GM18909 (cell line): ENCODE measurements at regions not wholly inside any gene's neighbourhood (a gene's known extent, or its start where the extent isn't known, plus 50 kb on each side); places are given as distances from the start of the nearest gene placed in this dataset.
"Not testable (repeated sequence)": the region's sequence is repeated elsewhere in the genome, so short reads cannot be mapped to it uniquely, and the experiment has no call there.

Experiments
- ATAC-seq: cut with Tn5 transposase; IDR thresholded peaks from one replicate; pipeline ENCODE4 v1.9.1; 2021; ENCODE audit warnings: mild to moderate bottlenecking; ENCODE audit not compliant: unreplicated experiment, poor library complexity

- ATAC-seq: no peak
Observed at GRCh38 chr4:27442146-27442545, 581.5 kb downstream of the STIM2 start.

GRCh38 chr4:27442661-27443060 is 582.0 kb downstream of the STIM2 start:
- not testable (repeated sequence) for ATAC-seq

DNA sequence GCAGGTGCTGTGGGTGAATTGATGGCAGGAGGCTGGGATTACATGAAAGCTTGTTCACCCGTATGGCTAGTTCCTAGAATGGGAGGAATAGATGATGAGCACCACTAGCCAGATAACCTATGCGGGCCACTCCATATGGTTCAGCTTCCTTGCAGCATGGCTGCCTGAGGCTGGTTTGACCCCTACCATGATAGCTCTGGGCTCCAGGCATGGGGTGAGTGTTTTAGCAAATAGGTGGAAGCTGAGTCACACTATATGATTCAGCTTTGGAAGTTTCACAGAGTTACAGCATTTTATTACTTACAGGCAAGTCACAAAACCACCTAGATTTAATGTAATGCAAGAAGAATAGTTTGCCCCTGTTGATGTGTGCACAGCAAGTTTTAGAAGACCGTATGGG is 603.2 kb downstream of the STIM2 start:
- ATAC-seq: no peak

- ATAC-seq: no peak
Observed at GRCh38 chr4:27467351-27467750, 606.7 kb downstream of the STIM2 start.

- no peak for ATAC-seq
Observed at GRCh38 chr4:27472364-27472763, 611.7 kb downstream of the STIM2 start.

- ATAC-seq: no peak
Observed at GRCh38 chr4:27474691-27475090, 614.0 kb downstream of the STIM2 start.

DNA sequence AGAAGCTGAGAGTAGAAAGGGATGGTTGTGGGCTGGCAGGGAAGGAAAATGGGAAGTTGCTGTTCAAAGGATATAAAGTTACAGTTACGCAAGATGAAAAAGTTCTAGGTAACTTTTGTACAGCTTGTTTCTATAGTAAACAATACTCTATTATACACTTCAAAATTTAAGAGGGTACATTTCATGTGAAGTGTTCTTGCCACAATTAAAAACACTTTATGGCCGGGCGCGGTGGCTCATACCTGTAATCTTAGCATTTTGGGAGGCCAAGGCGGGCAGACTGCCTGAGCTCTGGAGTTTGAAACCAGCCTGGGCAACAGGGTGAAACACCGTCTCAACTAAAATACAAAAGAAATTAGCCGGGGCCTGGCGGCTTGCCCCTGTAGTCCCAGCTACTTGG is 623.6 kb downstream of the STIM2 start:
- no peak for ATAC-seq

GRCh38 chr4:27490315-27490714 is 629.7 kb downstream of the STIM2 start:
- no peak for ATAC-seq

DNA sequence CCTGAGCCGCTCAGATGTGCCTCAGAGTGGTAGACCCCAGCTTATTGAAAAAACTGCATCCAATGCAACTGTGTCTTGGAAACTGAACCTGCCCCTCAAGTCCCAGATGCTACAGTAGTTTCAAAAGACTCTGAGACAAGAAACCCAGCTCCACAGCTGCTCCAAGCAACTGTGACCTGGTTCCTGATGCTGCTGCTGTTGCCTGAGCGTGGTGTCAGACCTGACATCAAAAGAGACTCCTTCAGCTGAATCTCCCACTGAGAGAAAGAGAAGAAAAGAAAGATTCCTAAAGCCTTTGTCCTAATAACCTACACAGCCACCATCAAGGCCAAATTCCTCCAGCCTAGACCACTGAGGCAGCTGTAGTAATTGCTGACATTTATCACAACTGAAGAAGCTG is 630.1 kb downstream of the STIM2 start:
- no peak for ATAC-seq

DNA sequence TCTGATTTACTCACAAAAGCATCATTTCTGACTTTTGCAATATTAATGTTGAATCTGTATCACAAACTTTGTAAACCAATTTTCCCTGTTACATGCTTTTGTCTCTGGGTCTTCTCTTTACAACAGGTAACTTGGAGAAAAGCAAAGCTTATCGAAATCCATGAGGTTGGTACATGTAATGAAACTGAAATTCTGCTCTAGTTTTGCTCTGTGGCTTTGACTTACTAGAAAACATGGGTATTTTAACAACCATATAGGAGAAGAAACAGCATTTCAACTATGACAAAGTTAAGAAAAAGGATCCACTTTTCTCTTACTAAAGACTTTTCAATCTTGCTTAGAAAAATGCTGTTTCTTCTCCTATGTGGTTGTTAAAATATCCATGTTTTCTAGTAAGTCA is 645.8 kb downstream of the STIM2 start:
- ATAC-seq: no peak

DNA sequence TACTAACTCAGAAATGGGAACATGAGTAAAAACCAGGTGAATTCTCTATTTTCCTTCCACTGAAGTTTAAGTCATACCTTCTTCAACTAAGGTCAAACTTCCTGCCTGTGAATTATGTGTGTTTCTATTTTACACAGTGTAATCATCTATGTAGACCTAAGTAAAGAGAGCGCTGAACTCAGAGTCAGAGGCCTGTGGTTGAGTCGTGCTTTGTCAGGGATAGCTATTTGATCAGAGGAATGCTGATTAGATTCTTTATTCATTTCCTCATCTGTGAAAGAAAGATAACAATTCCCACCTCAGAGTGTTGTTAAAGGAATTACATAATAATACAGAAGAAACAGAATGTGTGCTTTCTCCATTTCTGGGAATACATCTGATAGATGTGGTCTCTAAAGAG is 654.1 kb downstream of the STIM2 start:
- ATAC-seq: no peak

DNA sequence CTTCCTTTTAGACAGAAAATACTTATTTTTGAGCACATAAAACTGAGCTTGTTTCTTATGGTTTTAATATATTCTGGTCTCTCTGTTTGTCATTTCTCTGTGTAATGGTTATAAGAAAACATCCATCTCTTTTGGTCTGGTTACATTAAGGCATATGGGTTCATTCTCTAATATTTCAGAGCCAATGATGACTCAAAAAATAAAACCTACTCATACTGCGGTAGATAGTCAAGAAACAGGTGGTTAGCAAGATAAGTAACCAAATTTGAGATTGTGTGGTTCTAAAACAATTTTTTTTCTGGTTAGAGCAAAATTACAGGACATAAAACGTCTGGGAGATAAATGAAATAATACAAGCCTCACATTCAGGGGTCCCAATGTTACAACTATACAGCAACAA is 654.5 kb downstream of the STIM2 start:
- no peak for ATAC-seq

- no peak for ATAC-seq
Observed at GRCh38 chr4:27518876-27519275, 658.2 kb downstream of the STIM2 start.

DNA sequence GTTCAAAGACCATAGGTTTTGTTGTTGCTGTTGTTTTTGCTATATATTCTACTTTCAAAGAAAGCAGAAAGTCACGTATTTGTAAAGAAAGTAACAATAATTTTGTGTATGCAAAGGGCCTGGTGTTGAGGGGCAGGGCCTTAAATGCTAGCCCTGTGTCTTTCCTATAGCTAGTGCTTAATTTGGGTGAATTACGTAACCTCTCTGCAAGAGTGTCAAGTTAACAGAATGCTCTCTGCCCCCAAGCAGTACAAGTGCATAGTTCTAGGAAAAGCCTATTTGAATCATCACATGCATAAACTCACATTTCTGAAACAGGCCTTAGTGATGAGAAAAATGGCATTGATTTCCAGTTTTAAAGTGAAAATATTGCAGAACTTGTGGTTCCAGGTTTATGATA is 663.6 kb downstream of the STIM2 start:
- ATAC-seq: no peak

DNA sequence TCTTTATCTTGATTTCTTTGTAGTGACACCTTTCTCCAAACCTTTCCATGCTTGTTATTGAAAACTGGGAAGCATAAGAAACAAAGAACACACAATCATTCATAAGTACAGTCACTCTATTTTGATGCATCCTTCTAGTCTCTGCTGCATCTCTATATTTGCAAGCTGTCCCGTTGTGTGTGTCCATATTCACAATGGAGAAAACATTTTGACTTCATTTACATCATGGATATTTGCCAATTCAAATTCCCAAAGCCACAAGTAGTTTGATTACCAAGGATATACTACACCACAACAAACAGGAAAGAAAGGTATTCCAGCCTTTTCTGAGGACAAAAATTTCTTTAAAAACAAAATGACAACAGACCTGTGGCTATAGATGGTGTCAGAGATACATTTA is 673.8 kb downstream of the STIM2 start:
- ATAC-seq: no peak

DNA sequence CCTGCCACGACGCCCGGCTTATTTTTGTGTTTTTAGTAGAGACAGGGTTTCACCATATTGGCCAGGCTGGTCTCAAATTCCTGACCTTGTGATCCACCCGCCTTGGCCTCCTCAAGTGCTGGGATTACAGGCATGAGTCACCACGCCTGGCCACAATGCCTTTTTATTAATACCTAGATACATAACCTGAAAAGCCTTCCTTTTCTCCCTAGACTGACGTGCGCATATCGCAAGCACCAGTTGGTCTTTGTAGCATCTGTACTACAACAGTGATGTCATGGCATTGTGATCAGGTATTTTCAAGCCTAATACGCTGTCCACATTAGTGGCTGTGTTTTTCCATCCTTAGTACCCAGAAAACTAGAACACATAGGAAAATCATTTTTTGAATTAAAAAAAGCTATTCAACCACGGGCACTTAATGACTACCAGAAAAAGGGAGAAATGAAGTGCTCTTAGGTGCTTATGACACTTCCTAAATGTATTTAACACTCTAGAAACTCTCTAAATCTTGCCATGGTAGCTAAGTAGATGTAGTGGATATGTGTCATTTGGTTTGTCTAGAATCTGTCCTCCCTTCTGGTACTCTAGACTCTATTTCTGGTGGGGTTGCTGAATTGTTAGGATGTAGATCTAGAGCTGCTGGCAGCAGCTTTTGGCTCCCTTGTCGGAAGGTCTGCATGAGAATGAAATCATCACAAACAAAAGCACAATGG is 707.8 kb downstream of the STIM2 start:
- no peak for ATAC-seq

GRCh38 chr4:27568952-27569319 is 708.3 kb downstream of the STIM2 start:
- no peak for ATAC-seq

- ATAC-seq: no peak
Observed at GRCh38 chr4:27574743-27575142, 714.1 kb downstream of the STIM2 start.

GRCh38 chr4:27577951-27578350 is 717.3 kb downstream of the STIM2 start:
- no peak for ATAC-seq

DNA sequence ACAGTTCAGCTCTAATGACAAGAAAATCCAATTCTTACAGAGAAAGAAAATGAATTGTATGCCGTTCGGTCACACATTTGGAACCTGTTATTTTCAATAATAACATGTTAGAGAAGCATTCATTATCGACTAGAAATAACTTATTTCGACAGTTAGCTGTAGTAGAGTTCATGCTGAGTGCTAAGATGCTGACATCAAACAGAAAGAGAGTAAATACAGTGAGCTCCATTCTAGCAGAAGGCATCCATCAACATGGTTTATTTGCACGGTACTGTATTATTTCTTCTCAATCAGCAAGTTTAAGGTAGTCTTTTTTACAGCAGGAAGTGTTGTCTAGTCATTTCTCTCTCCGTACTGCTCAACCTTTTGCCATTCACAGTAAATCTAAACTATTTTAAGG is 732.1 kb downstream of the STIM2 start:
- ATAC-seq: no peak

- no peak for ATAC-seq
Observed at GRCh38 chr4:27594922-27595321, 734.3 kb downstream of the STIM2 start.

GRCh38 chr4:27595571-27596360 is 735.1 kb downstream of the STIM2 start:
- ATAC-seq: no peak
